ENCODE measurements at regions not wholly inside any gene's neighbourhood (a gene's known extent, or its start where the extent isn't known, plus 50 kb on each side); places are given as distances from the start of the nearest gene placed in this dataset.

- POLR2A ChIA-PET (ENCODE audit: low non-redundant PET), result no interaction called here
Measured at GRCh38 chr2:187799601-187800000, 245.4 kb upstream of the TFPI start.

GRCh38 chr2:187803816-187804215 is 249.6 kb upstream of the TFPI start:
- POLR2A ChIA-PET (ENCODE audit: low non-redundant PET), result no interaction called here
- TF ChIP-seq, protein P1, sequence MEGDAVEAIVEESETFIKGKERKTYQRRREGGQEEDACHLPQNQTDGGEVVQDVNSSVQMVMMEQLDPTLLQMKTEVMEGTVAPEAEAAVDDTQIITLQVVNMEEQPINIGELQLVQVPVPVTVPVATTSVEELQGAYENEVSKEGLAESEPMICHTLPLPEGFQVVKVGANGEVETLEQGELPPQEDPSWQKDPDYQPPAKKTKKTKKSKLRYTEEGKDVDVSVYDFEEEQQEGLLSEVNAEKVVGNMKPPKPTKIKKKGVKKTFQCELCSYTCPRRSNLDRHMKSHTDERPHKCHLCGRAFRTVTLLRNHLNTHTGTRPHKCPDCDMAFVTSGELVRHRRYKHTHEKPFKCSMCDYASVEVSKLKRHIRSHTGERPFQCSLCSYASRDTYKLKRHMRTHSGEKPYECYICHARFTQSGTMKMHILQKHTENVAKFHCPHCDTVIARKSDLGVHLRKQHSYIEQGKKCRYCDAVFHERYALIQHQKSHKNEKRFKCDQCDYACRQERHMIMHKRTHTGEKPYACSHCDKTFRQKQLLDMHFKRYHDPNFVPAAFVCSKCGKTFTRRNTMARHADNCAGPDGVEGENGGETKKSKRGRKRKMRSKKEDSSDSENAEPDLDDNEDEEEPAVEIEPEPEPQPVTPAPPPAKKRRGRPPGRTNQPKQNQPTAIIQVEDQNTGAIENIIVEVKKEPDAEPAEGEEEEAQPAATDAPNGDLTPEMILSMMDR (conservative IDR thresholded peaks at IDR 0.05; ENCODE audit: low read depth), result no peak
- CTCF ChIA-PET, result interaction anchor here (0.7 kb wide), 1 partner anchor 1045 kb away, joined by 3 read pairs; no protein-coding TSS in a partner anchor
- H3K27ac ChIP-seq, result no peak overlapping the region
- DNase-seq (ENCODE audit: low spot score), result no peak

More at GRCh38 chr2:187799601-187800000, 245.4 kb upstream of the TFPI start:
- no peak for DNase-seq (ENCODE audit: low spot score)
- TF ChIP-seq, protein P1 (conservative IDR thresholded peaks at IDR 0.05; ENCODE audit: low read depth), result no peak
- no peak overlapping the region for H3K27ac ChIP-seq
- CTCF ChIA-PET, result interaction anchor here (0.6 to 0.8 kb wide), 2 partner anchors 69 to 300 kb away, joined by 3 read pairs; no protein-coding TSS in a partner anchor

DNA sequence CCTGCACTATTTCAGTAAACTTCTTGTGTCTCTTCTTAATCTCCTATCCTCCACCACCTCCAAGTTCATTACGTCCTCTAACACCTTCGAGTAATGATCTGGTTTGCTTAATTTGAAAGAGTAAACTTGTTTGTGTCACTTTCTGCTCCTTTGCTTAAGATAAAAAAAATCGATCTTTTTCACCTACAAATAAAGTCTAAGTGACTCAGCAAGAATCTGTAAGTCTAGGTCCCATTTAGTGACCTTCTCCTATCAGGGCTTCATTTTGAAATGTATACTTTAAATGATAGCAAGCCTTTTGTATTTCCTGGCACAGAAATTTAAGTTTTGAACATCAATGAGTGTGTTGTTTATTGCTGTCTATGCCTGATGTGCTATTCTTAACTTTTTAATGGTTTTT is 260.9 kb upstream of the TFPI start:
- no peak for DNase-seq (ENCODE audit: low spot score)
- CTCF ChIA-PET, result no interaction called here
- POLR2A ChIA-PET (ENCODE audit: low non-redundant PET), result no interaction called here

GRCh38 chr2:187819624-187820023 is 265.4 kb upstream of the TFPI start:
- CTCF ChIA-PET, result no interaction called here
- POLR2A ChIA-PET (ENCODE audit: low non-redundant PET), result no interaction called here
- TF ChIP-seq, protein P1 (conservative IDR thresholded peaks at IDR 0.05; ENCODE audit: low read depth), result no peak
- DNase-seq (ENCODE audit: low spot score), result no peak
- H3K27ac ChIP-seq, result no peak overlapping the region

More for the DNA sequence above, 260.9 kb upstream of the TFPI start:
- H3K27ac ChIP-seq, result no peak overlapping the region
- TF ChIP-seq, protein P1 (conservative IDR thresholded peaks at IDR 0.05; ENCODE audit: low read depth), result no peak

- DNase-seq (ENCODE audit: low spot score), result no peak
- TF ChIP-seq, protein P1 (conservative IDR thresholded peaks at IDR 0.05; ENCODE audit: low read depth), result no peak
- ChIA-PET POLR2A (ENCODE audit: low non-redundant PET) (no interaction called here), CTCF (no interaction called here)
- no peak overlapping the region for H3K27ac ChIP-seq
Measured at GRCh38 chr2:187825108-187825507, 270.9 kb upstream of the TFPI start.

DNA sequence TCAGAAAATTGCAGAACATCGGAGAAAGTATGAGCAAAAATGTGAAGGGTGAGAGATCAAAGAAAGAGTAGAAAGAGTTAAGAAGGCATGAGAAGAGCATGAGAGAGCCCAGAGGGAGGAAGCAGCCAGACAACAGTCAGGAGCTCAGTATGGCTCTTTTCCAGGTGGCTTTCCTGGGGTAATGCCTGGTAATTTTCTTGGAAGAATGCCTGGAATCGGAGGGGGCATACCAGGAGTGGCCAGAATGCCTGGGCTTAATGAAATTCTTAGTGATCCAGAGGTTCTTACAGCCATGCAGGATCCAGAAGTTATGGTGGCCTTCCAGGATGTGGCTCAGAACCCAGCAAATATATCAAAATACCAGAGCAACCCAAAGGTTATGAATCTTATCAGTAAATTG is 271.8 kb upstream of the TFPI start:
- CTCF ChIA-PET, result interaction anchor here (0.6 kb wide), 1 partner anchor 326 kb away, joined by 5 read pairs; no protein-coding TSS in a partner anchor
- TF ChIP-seq, protein P1 (conservative IDR thresholded peaks at IDR 0.05; ENCODE audit: low read depth), result no peak
- DNase-seq (ENCODE audit: low spot score), result no peak
- POLR2A ChIA-PET (ENCODE audit: low non-redundant PET), result no interaction called here
- H3K27ac ChIP-seq, result no peak overlapping the region

GRCh38 chr2:187834787-187835186 is 280.6 kb upstream of the TFPI start:
- CTCF ChIA-PET, result no interaction called here
- H3K27ac ChIP-seq, result no peak overlapping the region
- no peak for DNase-seq (ENCODE audit: low spot score)
- POLR2A ChIA-PET (ENCODE audit: low non-redundant PET), result no interaction called here
- TF ChIP-seq, protein P1 (conservative IDR thresholded peaks at IDR 0.05; ENCODE audit: low read depth), result no peak

All from RWPE1 (cell line).